ENCODE measurements at regions not wholly inside any gene's neighbourhood (a gene's known extent, or its start where the extent isn't known, plus 50 kb on each side); places are given as distances from the start of the nearest gene placed in this dataset.

DNA sequence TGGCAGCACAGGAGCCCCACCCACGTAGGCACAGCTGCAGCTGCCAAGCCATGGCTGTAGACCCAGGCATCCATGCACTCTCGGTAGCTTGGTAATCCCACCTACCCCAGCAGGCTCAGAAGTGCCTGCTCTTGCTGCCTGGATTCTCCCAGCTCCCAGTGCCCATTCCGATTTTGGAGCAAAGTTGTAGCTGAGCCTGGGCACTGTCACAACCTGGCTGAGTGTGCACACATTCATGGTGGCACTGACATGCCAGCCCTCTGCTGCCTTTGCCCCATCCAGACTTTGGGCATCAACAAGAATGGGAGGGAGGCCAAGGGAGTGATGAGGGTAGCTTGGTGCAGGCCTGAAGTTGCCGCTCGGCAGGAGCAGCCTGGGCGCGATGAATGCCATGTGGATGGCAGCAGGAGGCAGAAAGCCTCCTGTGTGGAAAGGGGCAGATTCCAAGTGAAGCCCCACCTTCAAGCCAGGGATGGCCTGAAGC, 936.6 kb upstream of the PTPRD start:
- no peak for TF ChIP-seq CTCF (IDR thresholded peaks at IDR 0.05)
- no peak for TF ChIP-seq POLR2AphosphoS5 (IDR thresholded peaks at IDR 0.05)

All from suprapubic skin (tissue), 3 donors.